MM.1S (cell line): ENCODE measurements at regions not wholly inside any gene's neighbourhood (a gene's known extent, or its start where the extent isn't known, plus 50 kb on each side); places are given as distances from the start of the nearest gene placed in this dataset.

ENCODE experiments used
- DNase-seq: peaks from one replicate; pipeline ENCODE4 v3.0.0-alpha.2; 2015
- H2AFZ ChIP-seq: fragments of 300-600 bp; sonication (generic); 2 replicates; pipeline ENCODE4 v1.6.0; 2016; ENCODE audit warnings: antibody characterized with exemption, low read length
- H3F3A ChIP-seq: fragments of 300-600 bp; sonication (generic); 2 replicates; pipeline ENCODE4 v1.6.1; 2016; ENCODE audit warnings: mild to moderate bottlenecking, antibody characterized with exemption, low read length, moderate library complexity, mixed read lengths; ENCODE audit not compliant: insufficient read depth
- H3K27ac ChIP-seq: fragments of 300-600 bp; sonication (generic); 2 replicates; pipeline ENCODE4 v1.5.1; 2016; ENCODE audit warnings: mild to moderate bottlenecking, low read length
- H3K27me3 ChIP-seq: fragments of 300-600 bp; sonication (generic); replicated peaks from 2 replicates; pipeline ENCODE4 v1.6.0; 2016; ENCODE audit warnings: low read length; ENCODE audit not compliant: insufficient read depth
- H3K36me3 ChIP-seq: fragments of 300-600 bp; sonication (generic); replicated peaks from 2 replicates; pipeline ENCODE4 v1.6.1; 2016; ENCODE audit warnings: mild to moderate bottlenecking, low read length, mixed read lengths; ENCODE audit not compliant: insufficient read depth
- H3K4me1 ChIP-seq: fragments of 300-600 bp; sonication (generic); 2 replicates; pipeline ENCODE4 v1.6.1; 2016; ENCODE audit warnings: low read length, mixed read lengths
- H3K4me2 ChIP-seq: fragments of 300-600 bp; sonication (generic); 2 replicates; pipeline ENCODE4 v1.6.0; 2016; ENCODE audit warnings: low read depth, low read length
- H3K4me3 ChIP-seq: fragments of 300-600 bp; sonication (generic); 2 replicates; pipeline ENCODE4 v1.5.1; 2016; ENCODE audit warnings: low read length, mixed read lengths
- H3K79me2 ChIP-seq: fragments of 300-600 bp; sonication (generic); 2 replicates; pipeline ENCODE4 v1.6.1; 2016; ENCODE audit warnings: mixed run types, low read length, mixed read lengths
- H3K9ac ChIP-seq: fragments of 300-600 bp; sonication (generic); 2 replicates; pipeline ENCODE4 v1.6.1; 2016; ENCODE audit warnings: low read length, mixed read lengths
- H3K9me2 ChIP-seq: fragments of 300-600 bp; sonication (generic); replicated peaks from 2 replicates; pipeline ENCODE4 v1.6.1; 2016; ENCODE audit warnings: mild to moderate bottlenecking, low read length, mixed read lengths; ENCODE audit not compliant: insufficient read depth
- H3K9me3 ChIP-seq: fragments of 300-600 bp; sonication (generic); replicated peaks from 2 replicates; pipeline ENCODE4 v1.6.1; 2016; ENCODE audit warnings: mild to moderate bottlenecking, low read length, mixed read lengths; ENCODE audit not compliant: insufficient read depth
- H4K20me1 ChIP-seq: fragments of 300-600 bp; sonication (generic); 2 replicates; pipeline ENCODE4 v1.6.1; 2016; ENCODE audit warnings: mild to moderate bottlenecking, low read length, moderate library complexity, mixed read lengths; ENCODE audit not compliant: insufficient read depth
- CTCF ChIP-seq: fragments of 300-600 bp; sonication (generic); IDR thresholded peaks from 2 replicates; pipeline ENCODE4 v1.5.1; 2016; ENCODE audit warnings: antibody characterized with exemption, low read length, mixed read lengths
- EZH2 ChIP-seq: fragments of 300-600 bp; sonication (generic); optimal IDR thresholded peaks from 2 replicates; pipeline ENCODE3; 2017; ENCODE audit warnings: low read depth, mild to moderate bottlenecking, antibody characterized with exemption, low read length, mixed read lengths
- EZH2phosphoT487 ChIP-seq: fragments of 300-600 bp; sonication (generic); IDR thresholded peaks from 2 replicates; pipeline ENCODE4 v1.6.1; 2018; ENCODE audit warnings: antibody characterized with exemption, low read length

DNA sequence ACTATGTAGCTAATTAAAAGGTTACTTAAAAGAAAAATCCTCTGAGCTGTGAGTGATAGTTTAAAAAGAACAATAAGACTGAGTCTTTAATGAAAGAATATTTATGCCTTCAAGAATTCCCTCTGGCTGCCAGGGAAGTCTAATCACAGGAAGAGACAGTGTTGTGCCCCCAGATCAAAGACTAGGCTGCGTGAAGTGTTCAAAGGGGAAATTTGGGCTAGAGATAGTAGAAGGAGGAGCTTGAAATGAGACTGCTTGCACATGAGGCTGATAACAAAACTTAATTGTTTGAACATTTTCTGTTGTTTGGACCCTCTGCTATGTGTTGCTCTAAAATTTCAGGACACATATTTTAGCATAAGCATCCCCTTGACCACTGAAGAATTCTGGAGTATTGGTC lies 99.7 kb upstream of the MTNR1B start:
- no peaks in the 10 kb centered on the region for H4K20me1 ChIP-seq
- H3K9me2 ChIP-seq: no peaks in the 10 kb centered on the region
- H2AFZ ChIP-seq: no peak overlapping the region
- H3K9me3 ChIP-seq: no peaks in the 10 kb centered on the region
- no peak overlapping the region for H3K9ac ChIP-seq
- H3K4me1 ChIP-seq: no peaks in the 10 kb centered on the region
- no peak overlapping the region for H3K27ac ChIP-seq
- DNase-seq: no peak
- H3K27me3 ChIP-seq: no peaks in the 10 kb centered on the region
- H3F3A ChIP-seq: no peaks in the 10 kb centered on the region
- no peaks in the 10 kb centered on the region for H3K36me3 ChIP-seq
- TF ChIP-seq EZH2: no peak
- TF ChIP-seq CTCF: no peak
- no peak for TF ChIP-seq EZH2phosphoT487
- no peaks in the 10 kb centered on the region for H3K79me2 ChIP-seq
- H3K4me2 ChIP-seq: no peak overlapping the region
- H3K4me3 ChIP-seq: no peak overlapping the region

DNA sequence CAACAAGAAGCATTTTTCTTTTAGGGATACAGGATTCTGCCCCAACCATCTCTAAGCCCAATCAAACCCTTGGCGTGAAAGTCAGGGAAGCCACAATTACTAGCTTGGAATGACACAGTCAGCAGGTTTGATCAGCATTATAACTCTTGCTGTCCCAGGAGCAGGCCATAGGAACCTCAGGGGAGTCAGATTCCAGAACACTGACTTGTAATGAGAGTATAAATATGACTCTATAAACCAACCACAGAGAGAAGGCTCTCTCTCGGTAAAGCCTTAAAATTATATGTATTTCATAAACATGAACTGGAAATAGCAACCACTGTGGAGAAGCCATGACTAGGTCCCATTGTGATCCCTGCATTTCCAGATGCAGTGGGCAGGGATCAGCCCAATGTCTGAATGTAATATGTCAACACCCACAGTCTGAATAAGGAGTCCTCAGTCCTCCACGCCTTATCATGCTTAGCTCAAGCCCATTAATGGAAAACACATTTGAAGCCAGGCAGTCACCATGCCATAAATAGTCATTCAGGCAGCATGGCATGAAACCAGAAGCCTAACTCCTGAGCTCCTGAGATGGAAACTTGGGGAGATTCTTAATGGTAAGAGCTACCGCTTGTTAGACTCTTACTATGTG lies 99.1 kb upstream of the MTNR1B start:
- no peak overlapping the region for H3K4me2 ChIP-seq
- H3K9me2 ChIP-seq: no peaks in the 10 kb centered on the region
- H4K20me1 ChIP-seq: no peaks in the 10 kb centered on the region
- no peak overlapping the region for H3K9ac ChIP-seq
- no peak for DNase-seq
- no peaks in the 10 kb centered on the region for H3K27me3 ChIP-seq
- no peaks in the 10 kb centered on the region for H3K79me2 ChIP-seq
- TF ChIP-seq CTCF (no peak), EZH2phosphoT487 (no peak), EZH2 (no peak)
- H3K9me3 ChIP-seq: no peaks in the 10 kb centered on the region
- no peak overlapping the region for H2AFZ ChIP-seq
- no peaks in the 10 kb centered on the region for H3K36me3 ChIP-seq
- H3F3A ChIP-seq: no peaks in the 10 kb centered on the region
- H3K27ac ChIP-seq: no peak overlapping the region
- no peak overlapping the region for H3K4me3 ChIP-seq
- H3K4me1 ChIP-seq: no peaks in the 10 kb centered on the region

- no peaks in the 10 kb centered on the region for H4K20me1 ChIP-seq
These were observed 95.9 kb upstream of the MTNR1B start for GRCh38 chr11:92873551-92873950.

More at GRCh38 chr11:92873551-92873950, 95.9 kb upstream of the MTNR1B start:
- Histone ChIP-seq H3K9me2 (no peaks in the 10 kb centered on the region), H3K36me3 (no peaks in the 10 kb centered on the region), H3K79me2 (no peaks in the 10 kb centered on the region), H3K9ac (no peak overlapping the region), H3K27ac (no peak overlapping the region), H3F3A (no peaks in the 10 kb centered on the region), H3K27me3 (no peaks in the 10 kb centered on the region), H2AFZ (no peak overlapping the region), H3K4me3 (no peak overlapping the region), H3K4me1 (no peaks in the 10 kb centered on the region), H3K4me2 (no peak overlapping the region), H3K9me3 (no peaks in the 10 kb centered on the region)
- TF ChIP-seq EZH2phosphoT487: no peak
- no peak for TF ChIP-seq CTCF
- TF ChIP-seq EZH2: no peak
- no peak for DNase-seq
